ENCODE measurements at regions not wholly inside any gene's neighbourhood (a gene's known extent, or its start where the extent isn't known, plus 50 kb on each side); places are given as distances from the start of the nearest gene placed in this dataset.

- Histone ChIP-seq H3K4me3 (no peak overlapping the region), H3K27me3 (no peaks in the 10 kb centered on the region), H3K36me3 (no peaks in the 10 kb centered on the region), H3K9me3 (no peaks in the 10 kb centered on the region), H3K27ac (no peak overlapping the region), H3K4me1 (no peaks in the 10 kb centered on the region)
- TF ChIP-seq CTCF (IDR thresholded peaks at IDR 0.05): no peak
- DNase-seq (ENCODE audit: low spot score): no peak
These were observed 717.6 kb upstream of the GOLIM4 start for GRCh38 chr3:168813225-168813802.

GRCh38 chr3:168812234-168812633, 716.5 kb upstream of the GOLIM4 start:
- no peaks in the 10 kb centered on the region for H3K27me3 ChIP-seq
- H3K9me3 ChIP-seq: no peaks in the 10 kb centered on the region
- no peaks in the 10 kb centered on the region for H3K4me1 ChIP-seq
- no peak overlapping the region for H3K4me3 ChIP-seq
- H3K36me3 ChIP-seq: no peaks in the 10 kb centered on the region
- TF ChIP-seq CTCF (IDR thresholded peaks at IDR 0.05): no peak
- no peak overlapping the region for H3K27ac ChIP-seq
- DNase-seq (ENCODE audit: low spot score): no peak

GRCh38 chr3:168808596-168808995, 712.9 kb upstream of the GOLIM4 start:
- no peaks in the 10 kb centered on the region for H3K36me3 ChIP-seq
- TF ChIP-seq CTCF (IDR thresholded peaks at IDR 0.05): no peak
- H3K27me3 ChIP-seq: no peaks in the 10 kb centered on the region
- no peak overlapping the region for H3K27ac ChIP-seq
- H3K9me3 ChIP-seq: no peaks in the 10 kb centered on the region
- no peaks in the 10 kb centered on the region for H3K4me1 ChIP-seq
- no peak overlapping the region for H3K4me3 ChIP-seq
- no peak for DNase-seq (ENCODE audit: low spot score)

- H3K9me3 ChIP-seq: no peaks in the 10 kb centered on the region
- no peak for TF ChIP-seq CTCF (IDR thresholded peaks at IDR 0.05)
- no peaks in the 10 kb centered on the region for H3K36me3 ChIP-seq
- H3K27me3 ChIP-seq: no peaks in the 10 kb centered on the region
- H3K4me1 ChIP-seq: no peaks in the 10 kb centered on the region
- H3K27ac ChIP-seq: no peak overlapping the region
- DNase-seq (ENCODE audit: low spot score): no peak
- H3K4me3 ChIP-seq: no peak overlapping the region
These were observed 711.7 kb upstream of the GOLIM4 start for GRCh38 chr3:168807448-168807847.

- H3K4me1 ChIP-seq: no peaks in the 10 kb centered on the region
- TF ChIP-seq CTCF (IDR thresholded peaks at IDR 0.05): no peak
- H3K36me3 ChIP-seq: no peaks in the 10 kb centered on the region
- no peak for DNase-seq (ENCODE audit: low spot score)
- no peaks in the 10 kb centered on the region for H3K9me3 ChIP-seq
- H3K4me3 ChIP-seq: no peak overlapping the region
- no peak overlapping the region for H3K27ac ChIP-seq
- H3K27me3 ChIP-seq: no peaks in the 10 kb centered on the region
These were observed 711.1 kb upstream of the GOLIM4 start for GRCh38 chr3:168806871-168807270.

- Histone ChIP-seq H3K9me3 (no peaks in the 10 kb centered on the region), H3K4me1 (no peaks in the 10 kb centered on the region), H3K36me3 (no peaks in the 10 kb centered on the region), H3K27me3 (no peaks in the 10 kb centered on the region), H3K4me3 (no peak overlapping the region), H3K27ac (no peak overlapping the region)
- no peak for DNase-seq (ENCODE audit: low spot score)
- no peak for TF ChIP-seq CTCF (IDR thresholded peaks at IDR 0.05)
These were observed 707.8 kb upstream of the GOLIM4 start for GRCh38 chr3:168803536-168803935.

Data from right atrium auricular region (tissue), 2 donors.